ENCODE measurements at regions not wholly inside any gene's neighbourhood (a gene's known extent, or its start where the extent isn't known, plus 50 kb on each side); places are given as distances from the start of the nearest gene placed in this dataset.

DNA sequence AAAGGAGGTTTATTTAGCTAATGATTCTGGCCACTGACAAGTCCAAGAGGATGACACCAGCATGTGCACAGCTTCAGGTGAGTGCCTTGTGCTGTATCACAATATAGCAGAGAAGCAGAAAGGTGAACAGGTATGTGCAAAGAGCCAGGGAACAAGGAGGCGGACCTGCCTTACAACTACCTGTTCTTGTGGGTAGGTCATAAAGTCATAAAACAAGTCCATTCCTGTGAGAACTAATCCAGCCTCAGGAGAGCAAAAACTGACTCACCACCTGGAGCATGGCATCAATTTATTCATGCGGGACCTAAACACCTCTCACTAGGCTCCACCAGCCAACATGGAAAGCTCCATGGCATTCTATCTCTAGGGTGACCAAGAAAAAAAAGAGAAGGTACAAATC, 234.2 kb downstream of the ASXL3 start:
- TF ChIP-seq, protein P1, sequence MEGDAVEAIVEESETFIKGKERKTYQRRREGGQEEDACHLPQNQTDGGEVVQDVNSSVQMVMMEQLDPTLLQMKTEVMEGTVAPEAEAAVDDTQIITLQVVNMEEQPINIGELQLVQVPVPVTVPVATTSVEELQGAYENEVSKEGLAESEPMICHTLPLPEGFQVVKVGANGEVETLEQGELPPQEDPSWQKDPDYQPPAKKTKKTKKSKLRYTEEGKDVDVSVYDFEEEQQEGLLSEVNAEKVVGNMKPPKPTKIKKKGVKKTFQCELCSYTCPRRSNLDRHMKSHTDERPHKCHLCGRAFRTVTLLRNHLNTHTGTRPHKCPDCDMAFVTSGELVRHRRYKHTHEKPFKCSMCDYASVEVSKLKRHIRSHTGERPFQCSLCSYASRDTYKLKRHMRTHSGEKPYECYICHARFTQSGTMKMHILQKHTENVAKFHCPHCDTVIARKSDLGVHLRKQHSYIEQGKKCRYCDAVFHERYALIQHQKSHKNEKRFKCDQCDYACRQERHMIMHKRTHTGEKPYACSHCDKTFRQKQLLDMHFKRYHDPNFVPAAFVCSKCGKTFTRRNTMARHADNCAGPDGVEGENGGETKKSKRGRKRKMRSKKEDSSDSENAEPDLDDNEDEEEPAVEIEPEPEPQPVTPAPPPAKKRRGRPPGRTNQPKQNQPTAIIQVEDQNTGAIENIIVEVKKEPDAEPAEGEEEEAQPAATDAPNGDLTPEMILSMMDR (IDR thresholded peaks at IDR 0.05) = no peak

DNA sequence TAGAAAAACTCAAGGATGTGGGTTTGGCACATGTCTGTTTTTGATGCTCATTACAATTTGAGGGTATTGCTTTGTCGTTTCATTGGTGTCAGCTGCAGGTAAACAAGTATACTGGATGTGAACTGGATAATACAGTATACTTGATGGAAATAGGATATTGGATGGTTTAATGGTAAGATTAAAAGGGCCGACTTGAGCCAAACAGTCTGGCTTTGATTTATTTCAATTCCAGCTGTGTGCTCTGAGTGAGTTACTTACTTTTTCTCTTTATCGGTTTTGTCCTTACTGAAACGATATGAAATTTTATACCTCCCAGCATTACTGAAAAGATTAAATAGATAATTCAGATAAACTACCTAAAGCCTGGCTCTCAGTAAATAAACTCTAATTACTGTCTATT, 227.6 kb downstream of the ASXL3 start:
- TF ChIP-seq, protein P1 (IDR thresholded peaks at IDR 0.05) = no peak

DNA sequence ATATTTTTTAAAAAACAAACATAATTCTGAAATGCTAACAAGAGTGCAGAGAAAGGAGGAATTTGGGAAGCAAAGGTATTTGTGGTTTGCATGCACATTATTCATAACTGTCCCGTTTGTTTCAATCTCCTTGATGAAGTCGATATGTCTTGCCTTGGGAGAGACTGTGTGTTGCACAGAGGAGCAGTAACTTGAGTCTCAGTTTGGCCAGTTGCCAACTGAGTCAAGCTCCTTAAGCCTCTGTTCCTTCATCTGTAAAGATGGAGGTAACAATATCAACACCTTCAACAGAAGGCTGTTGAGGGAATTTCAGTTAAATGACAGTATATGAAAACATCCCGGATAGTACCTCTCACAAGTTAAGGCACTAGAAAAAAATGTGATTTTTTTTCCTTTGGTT, 226.2 kb downstream of the ASXL3 start:
- TF ChIP-seq, protein P1 (IDR thresholded peaks at IDR 0.05) = no peak

DNA sequence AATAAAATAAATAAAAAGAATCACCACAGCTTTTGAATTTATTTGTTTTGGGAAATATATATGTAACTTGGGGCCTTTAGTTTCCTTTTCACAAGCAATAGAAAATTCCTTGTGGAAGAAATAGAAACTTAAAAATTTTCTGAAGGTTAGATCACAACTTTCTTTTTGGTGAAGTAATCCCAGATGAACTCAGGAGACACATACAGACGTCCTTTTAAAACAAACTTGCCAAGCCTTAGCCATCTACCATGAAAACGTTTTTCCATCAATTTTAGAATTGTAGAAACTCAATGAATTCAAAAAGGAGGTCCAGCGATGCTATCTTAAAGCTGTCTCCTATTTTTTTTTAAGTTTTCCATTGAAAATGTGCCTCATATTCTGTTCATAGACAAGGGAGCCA, 225.6 kb downstream of the ASXL3 start:
- TF ChIP-seq, protein P1 (IDR thresholded peaks at IDR 0.05) = no peak

DNA sequence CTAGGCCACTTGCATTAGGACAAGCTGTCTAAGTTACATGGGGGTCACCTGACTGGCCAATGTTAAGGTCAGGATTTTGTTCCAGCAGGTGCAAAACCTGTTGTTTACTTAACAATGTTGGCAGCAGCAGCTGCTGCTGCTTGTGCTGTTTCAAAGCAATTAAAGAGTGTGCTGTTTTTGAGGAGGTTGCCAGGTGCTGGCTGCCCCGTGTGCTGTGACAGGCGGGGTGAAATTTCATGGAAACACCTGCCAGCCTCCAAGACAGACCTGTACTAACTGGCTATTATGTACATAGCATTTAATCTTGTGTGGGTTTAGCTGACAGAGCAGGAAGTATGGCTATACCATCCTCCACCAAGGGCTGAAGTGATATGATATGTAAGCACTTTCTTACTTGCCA, 224.9 kb downstream of the ASXL3 start:
- TF ChIP-seq, protein P1 (IDR thresholded peaks at IDR 0.05) = no peak
